Endothelial cell of umbilical vein (primary cell): ENCODE measurements at regions not wholly inside any gene's neighbourhood (a gene's known extent, or its start where the extent isn't known, plus 50 kb on each side); places are given as distances from the start of the nearest gene placed in this dataset.

Experiments
- BruUV-seq: library from RNA; stranded (reverse); fragments of 400-500 nt; replicated peaks from 2 replicates; lab custom pipeline; 2021; lab: Mats Ljungman, UMichigan
- CTCF ChIA-PET: fragments of 300-600, 350-600 bp; sonication (Branson Sonifier 250); formaldehyde crosslinking; loops from one replicate; lab custom pipeline; 2021; ENCODE audit warnings: antibody characterized with exemption, inconsistent platforms; lab: Charles Lee
- POLR2A ChIA-PET: fragments of 300-600, 350-600 bp; sonication (Branson Sonifier 250); formaldehyde crosslinking; loops from one replicate; lab custom pipeline; 2021; ENCODE audit warnings: antibody characterized with exemption, inconsistent platforms; lab: Charles Lee
- DNase-seq: peaks from one replicate; pipeline ENCODE4 v3.0.0-alpha.2; 2011; ENCODE audit warnings: low read depth, low spot score
- FAIRE-seq: peaks from 2 replicates; lab custom pipeline; 2011; peaks lifted over from hg19 to GRCh38; lab: Jason Lieb, UNC
- H2AFZ ChIP-seq: 2 replicates; pipeline ENCODE4 v1.6.0; 2012; ENCODE audit warnings: low read depth, low read length, control low read depth, inconsistent platforms
- H3K27ac ChIP-seq: 2 replicates; pipeline ENCODE4 v1.5.1; 2011; ENCODE audit warnings: low read depth, mild to moderate bottlenecking, control low read depth, low read length, moderate library complexity; ENCODE audit not compliant: insufficient read depth
- H3K27me3 ChIP-seq, 2 experiments: 2 replicates each; pipeline versions ENCODE4 v1.6.0 to v1.6.1; 2011; ENCODE audit warnings: low read length in 2 of 2, mixed read lengths in 1 of 2; ENCODE audit not compliant: control insufficient read depth in 2 of 2, insufficient read depth in 2 of 2
- H3K36me3 ChIP-seq, 2 experiments: 2 replicates in 1 of 2; 3 replicates in 1 of 2; pipeline ENCODE4 v1.5.1; 2011; ENCODE audit warnings: low read length in 2 of 2, mild to moderate bottlenecking in 1 of 2, moderate library complexity in 1 of 2; ENCODE audit not compliant: control insufficient read depth in 2 of 2, insufficient read depth in 2 of 2; ENCODE audit errors: extremely low read depth in 1 of 2
- H3K4me1 ChIP-seq: 3 replicates; pipeline ENCODE4 v1.5.1; 2011; ENCODE audit warnings: mild to moderate bottlenecking, low read length; ENCODE audit not compliant: control insufficient read depth, insufficient read depth; ENCODE audit errors: extremely low read depth
- H3K4me2 ChIP-seq: 2 replicates; pipeline ENCODE4 v1.6.1; 2011; ENCODE audit warnings: low read length, control low read depth, mixed read lengths; ENCODE audit not compliant: insufficient read depth
- H3K4me3 ChIP-seq, 3 experiments: fragments of 200-600 bp in 1 of 3; sonication (generic), shearing (Covaris generic) in 1 of 3; replicated peaks in 1 of 3; 2 replicates each; pipeline ENCODE4 v1.5.1; 2011 to 2016; ENCODE audit warnings: control low read depth in 3 of 3, low read length in 3 of 3, mild to moderate bottlenecking in 2 of 3, inconsistent platforms in 1 of 3, low read depth in 1 of 3, moderate library complexity in 1 of 3; ENCODE audit not compliant: insufficient read depth in 1 of 3
- H3K79me2 ChIP-seq: 2 replicates; pipeline ENCODE4 v1.6.0; 2012; ENCODE audit warnings: low read length, inconsistent platforms; ENCODE audit not compliant: control insufficient read depth, insufficient read depth
- H3K9ac ChIP-seq: replicated peaks from 2 replicates; pipeline ENCODE3; 2011; ENCODE audit warnings: low read length, control low read depth; ENCODE audit not compliant: insufficient read depth; ENCODE audit errors: extremely low read depth
- H3K9me1 ChIP-seq: replicated peaks from 3 replicates; pipeline ENCODE4 v1.6.0; 2011; ENCODE audit warnings: mild to moderate bottlenecking, low read length; ENCODE audit not compliant: control insufficient read depth, insufficient read depth; ENCODE audit errors: extremely low read depth
- H3K9me3 ChIP-seq: replicated peaks from 2 replicates; pipeline ENCODE4 v1.5.1; 2012; ENCODE audit warnings: low read length, inconsistent platforms; ENCODE audit not compliant: control insufficient read depth, insufficient read depth
- H4K20me1 ChIP-seq: replicated peaks from 2 replicates; pipeline ENCODE3; 2011; ENCODE audit warnings: mild to moderate bottlenecking, low read length; ENCODE audit not compliant: control insufficient read depth, insufficient read depth; ENCODE audit errors: extremely low read depth
- EZH2 ChIP-seq: IDR thresholded peaks from 2 replicates; pipeline ENCODE4 v1.6.1; 2012; ENCODE audit warnings: borderline replicate concordance, low read depth, mild to moderate bottlenecking, moderate library complexity, low read length, inconsistent platforms; ENCODE audit not compliant: severe bottlenecking
- FOS ChIP-seq: IDR thresholded peaks from 2 replicates; pipeline ENCODE4 v1.6.1; 2011; ENCODE audit warnings: mild to moderate bottlenecking, low read length, moderate library complexity, borderline replicate concordance; ENCODE audit not compliant: insufficient read depth
- GATA2 ChIP-seq: IDR thresholded peaks from 2 replicates; pipeline ENCODE4 v1.7.0; 2011; ENCODE audit warnings: low read depth, mild to moderate bottlenecking, moderate library complexity, mixed read lengths, low read length; ENCODE audit not compliant: insufficient read length, insufficient read depth
- JUN ChIP-seq: IDR thresholded peaks from 2 replicates; pipeline ENCODE4 v1.6.1; 2011; ENCODE audit warnings: borderline replicate concordance, low read depth; ENCODE audit not compliant: insufficient read length, insufficient read depth
- MYC ChIP-seq: IDR thresholded peaks from one replicate; pipeline ENCODE4 v1.6.1; 2011; ENCODE audit warnings: mild to moderate bottlenecking, low read depth, low read length
- POLR2A ChIP-seq: IDR thresholded peaks from 2 replicates; pipeline ENCODE4 v1.6.1; 2012; ENCODE audit warnings: low read depth, mild to moderate bottlenecking, control low read depth, low read length
- POLR2AphosphoS5 ChIP-seq: IDR thresholded peaks from 2 replicates; pipeline ENCODE4 v1.6.1; 2012; ENCODE audit warnings: low read depth, mild to moderate bottlenecking, control low read depth, low read length, moderate library complexity; ENCODE audit not compliant: insufficient read depth
- dilution Hi-C: fragments of 300-500 bp; cut with MboI; formaldehyde crosslinking; loops from one replicate; pipeline ENCODE4 v1.15.0; 2019; ENCODE audit warnings: low sequenced_read_pairs; ENCODE audit not compliant: extremely low pct_ligation_motif_present
- intact Hi-C: fragments of 100-400 bp; cut with micrococcal nuclease; formaldehyde crosslinking; loops from one replicate; pipeline ENCODE4 v1.10.0; 2022
- TF ChIP-seq, protein P1 (sequence below): IDR thresholded peaks from 2 replicates; pipeline ENCODE4 v1.6.1; 2011; ENCODE audit not compliant: insufficient read depth, insufficient read length
- TF ChIP-seq, protein P2 (sequence below), 2 donors: IDR thresholded peaks; 1 replicate in 1 of 2; 2 replicates in 1 of 2; pipeline ENCODE4 v1.5.1; 2011; ENCODE audit warnings: low read length in 2 of 2, mild to moderate bottlenecking in 2 of 2, moderate library complexity in 2 of 2, control low read depth in 1 of 2, inconsistent platforms in 1 of 2, low read depth in 1 of 2; ENCODE audit not compliant: insufficient read depth in 1 of 2; ENCODE audit errors: extremely low read depth in 1 of 2

DNA sequence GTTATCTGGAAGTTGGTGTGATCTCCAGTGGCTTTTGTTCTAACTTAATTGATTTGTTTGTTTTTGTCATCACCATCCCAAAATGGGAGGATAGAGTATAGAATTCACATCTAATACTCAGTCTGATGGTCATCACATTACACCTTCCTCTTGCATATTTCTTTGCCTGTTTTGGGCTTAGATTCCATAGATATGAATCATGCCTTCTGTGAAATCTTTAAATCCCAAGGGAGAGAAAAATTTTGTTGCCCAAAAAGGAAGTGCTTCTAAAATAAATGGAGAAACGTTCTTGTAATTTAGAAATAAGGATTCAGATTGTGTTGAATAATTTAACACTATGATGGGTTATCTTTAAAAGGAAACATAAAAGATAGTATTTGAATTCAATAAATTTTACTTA lies 446.0 kb upstream of the LRRC7 start:
- TF ChIP-seq, protein P1, sequence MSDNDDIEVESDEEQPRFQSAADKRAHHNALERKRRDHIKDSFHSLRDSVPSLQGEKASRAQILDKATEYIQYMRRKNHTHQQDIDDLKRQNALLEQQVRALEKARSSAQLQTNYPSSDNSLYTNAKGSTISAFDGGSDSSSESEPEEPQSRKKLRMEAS = no peak
- TF ChIP-seq MYC = no peak
- no peak for TF ChIP-seq POLR2AphosphoS5
- no peak for TF ChIP-seq JUN
- TF ChIP-seq POLR2A = no peak
- no peak for TF ChIP-seq GATA2
- TF ChIP-seq EZH2 = no peak
- DNase-seq (no peak), FAIRE-seq (no peak)
- POLR2A ChIA-PET = no interaction called here
- no peaks in the 10 kb centered on the region for H3K4me1 ChIP-seq
- dilution Hi-C loops = no loop called here
- no peaks in the 10 kb centered on the region for H3K9me1 ChIP-seq
- no peak overlapping the region for H3K27ac ChIP-seq
- intact Hi-C loops = no loop called here
- no peak overlapping the region for H3K9ac ChIP-seq
- CTCF ChIA-PET = no interaction called here
- H2AFZ ChIP-seq = no peak overlapping the region
- no peaks in the 10 kb centered on the region for H3K9me3 ChIP-seq
- H3K4me2 ChIP-seq = no peak overlapping the region
- no peaks in the 10 kb centered on the region for H4K20me1 ChIP-seq
- H3K36me3 ChIP-seq = no peaks in the 10 kb centered on the region
- no TSS peak for BruUV-seq
- H3K79me2 ChIP-seq = no peaks in the 10 kb centered on the region
- H3K4me3 ChIP-seq = no peak overlapping the region
- H3K27me3 ChIP-seq = no peaks in the 10 kb centered on the region

DNA sequence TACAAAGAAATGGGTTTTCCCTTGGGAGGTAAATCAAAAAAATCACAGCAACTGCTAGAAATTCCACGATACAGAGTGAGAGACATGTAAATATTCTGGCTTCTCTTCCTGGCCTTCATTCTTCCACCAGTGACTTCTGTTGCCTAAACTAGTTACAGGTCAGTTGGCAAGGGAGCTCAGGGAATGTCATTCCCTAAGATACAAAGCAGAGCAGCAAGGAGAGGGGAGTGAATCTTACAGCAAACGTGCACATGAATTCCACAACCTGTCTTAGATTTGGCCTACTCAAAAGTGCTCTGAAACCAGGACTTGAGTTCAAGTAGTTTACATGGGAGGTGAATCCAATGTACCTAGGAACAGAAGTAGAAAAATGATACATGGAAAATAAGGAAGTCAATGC lies 445.3 kb upstream of the LRRC7 start:
- Histone ChIP-seq H3K4me3 (no peak overlapping the region), H3K9ac (no peak overlapping the region), H3K4me2 (no peak overlapping the region), H4K20me1 (no peaks in the 10 kb centered on the region), H3K79me2 (no peaks in the 10 kb centered on the region), H3K9me3 (no peaks in the 10 kb centered on the region), H3K27ac (no peak overlapping the region), H3K27me3 (no peaks in the 10 kb centered on the region), H3K9me1 (no peaks in the 10 kb centered on the region), H3K4me1 (no peaks in the 10 kb centered on the region), H3K36me3 (no peaks in the 10 kb centered on the region), H2AFZ (no peak overlapping the region)
- dilution Hi-C loops (no loop called here), intact Hi-C loops (no loop called here)
- POLR2A ChIA-PET = no interaction called here
- no peak for TF ChIP-seq POLR2A
- no peak for TF ChIP-seq FOS
- no peak for TF ChIP-seq EZH2
- no peak for TF ChIP-seq POLR2AphosphoS5
- no peak for TF ChIP-seq GATA2
- TF ChIP-seq, protein P1 = no peak
- TF ChIP-seq JUN = no peak
- TF ChIP-seq, protein P2, sequence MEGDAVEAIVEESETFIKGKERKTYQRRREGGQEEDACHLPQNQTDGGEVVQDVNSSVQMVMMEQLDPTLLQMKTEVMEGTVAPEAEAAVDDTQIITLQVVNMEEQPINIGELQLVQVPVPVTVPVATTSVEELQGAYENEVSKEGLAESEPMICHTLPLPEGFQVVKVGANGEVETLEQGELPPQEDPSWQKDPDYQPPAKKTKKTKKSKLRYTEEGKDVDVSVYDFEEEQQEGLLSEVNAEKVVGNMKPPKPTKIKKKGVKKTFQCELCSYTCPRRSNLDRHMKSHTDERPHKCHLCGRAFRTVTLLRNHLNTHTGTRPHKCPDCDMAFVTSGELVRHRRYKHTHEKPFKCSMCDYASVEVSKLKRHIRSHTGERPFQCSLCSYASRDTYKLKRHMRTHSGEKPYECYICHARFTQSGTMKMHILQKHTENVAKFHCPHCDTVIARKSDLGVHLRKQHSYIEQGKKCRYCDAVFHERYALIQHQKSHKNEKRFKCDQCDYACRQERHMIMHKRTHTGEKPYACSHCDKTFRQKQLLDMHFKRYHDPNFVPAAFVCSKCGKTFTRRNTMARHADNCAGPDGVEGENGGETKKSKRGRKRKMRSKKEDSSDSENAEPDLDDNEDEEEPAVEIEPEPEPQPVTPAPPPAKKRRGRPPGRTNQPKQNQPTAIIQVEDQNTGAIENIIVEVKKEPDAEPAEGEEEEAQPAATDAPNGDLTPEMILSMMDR (IDR thresholded peaks at IDR 0.05; ENCODE audit: extremely low read depth in 1 of 2, insufficient read depth in 1 of 2, low read depth in 1 of 2, low read length in 2 of 2) = no peak
- no peak for TF ChIP-seq MYC
- no TSS peak for BruUV-seq
- DNase-seq (no peak), FAIRE-seq (no peak)
- CTCF ChIA-PET = no interaction called here
